Parathyroid adenoma (tissue), 2 donors: ENCODE measurements at regions not wholly inside any gene's neighbourhood (a gene's known extent, or its start where the extent isn't known, plus 50 kb on each side); places are given as distances from the start of the nearest gene placed in this dataset.

Experiments used
- H2AFZ ChIP-seq: fragments of 300-600 bp; sonication (generic); one replicate; pipeline ENCODE4 v1.7.0; 2017; ENCODE audit warnings: antibody characterized with exemption, mild to moderate bottlenecking
- H3K27ac ChIP-seq: fragments of 300-600 bp; sonication (generic); one replicate; pipeline ENCODE4 v1.7.0; 2017
- H3K27me3 ChIP-seq: fragments of 300-600 bp; sonication (generic); one replicate; pipeline ENCODE4 v1.7.0; 2017; ENCODE audit warnings: low read length; ENCODE audit not compliant: control insufficient read depth, insufficient read depth
- H3K36me3 ChIP-seq: fragments of 300-600 bp; sonication (generic); one replicate; pipeline ENCODE4 v1.7.0; 2017; ENCODE audit warnings: low read length; ENCODE audit not compliant: control insufficient read depth, insufficient read depth
- H3K4me1 ChIP-seq: fragments of 300-600 bp; sonication (generic); one replicate; pipeline ENCODE4 v1.7.0; 2017; ENCODE audit warnings: control low read depth
- H3K4me2 ChIP-seq: fragments of 300-600 bp; sonication (generic); one replicate; pipeline ENCODE4 v1.7.0; 2017; ENCODE audit warnings: low read length
- H3K4me3 ChIP-seq: fragments of 300-600 bp; sonication (generic); one replicate; pipeline ENCODE4 v1.7.0; 2017; ENCODE audit warnings: low read depth, low read length
- H3K79me2 ChIP-seq: fragments of 300-600 bp; sonication (generic); one replicate; pipeline ENCODE4 v1.7.0; 2017; ENCODE audit warnings: control low read depth
- H3K9ac ChIP-seq: fragments of 300-600 bp; sonication (generic); one replicate; pipeline ENCODE4 v1.7.0; 2017; ENCODE audit warnings: mild to moderate bottlenecking
- H3K9me3 ChIP-seq: fragments of 300-600 bp; sonication (generic); one replicate; pipeline ENCODE4 v1.7.0; 2017; ENCODE audit warnings: low read length; ENCODE audit not compliant: control insufficient read depth
- CTCF ChIP-seq: fragments of 300-600 bp; sonication (generic); IDR thresholded peaks from one replicate; pipeline ENCODE4 v1.7.0; 2017; ENCODE audit warnings: antibody characterized with exemption, mild to moderate bottlenecking
- donor health status: primary hyperparathyroidism.

GRCh38 chr18:22683786-22684185 lies 249.3 kb upstream of the RBBP8 start:
- Histone ChIP-seq H3K4me3 (no peak overlapping the region), H3K27me3 (no peaks in the 10 kb centered on the region), H3K9ac (no peak overlapping the region), H2AFZ (no peak overlapping the region), H3K9me3 (no peaks in the 10 kb centered on the region), H3K36me3 (no peaks in the 10 kb centered on the region), H3K4me1 (no peaks in the 10 kb centered on the region), H3K27ac (no peak overlapping the region), H3K79me2 (no peaks in the 10 kb centered on the region), H3K4me2 (no peak overlapping the region)
- TF ChIP-seq CTCF, result no peak

- Histone ChIP-seq H3K27me3 (no peaks in the 10 kb centered on the region), H3K4me3 (no peak overlapping the region), H3K36me3 (no peaks in the 10 kb centered on the region), H3K79me2 (no peaks in the 10 kb centered on the region), H3K27ac (no peak overlapping the region), H2AFZ (no peak overlapping the region), H3K4me1 (no peaks in the 10 kb centered on the region), H3K9me3 (no peaks in the 10 kb centered on the region), H3K9ac (no peak overlapping the region), H3K4me2 (no peak overlapping the region)
- no peak for TF ChIP-seq CTCF
Measured at GRCh38 chr18:22684268-22684667, 248.9 kb upstream of the RBBP8 start.

GRCh38 chr18:22685788-22686187 lies 247.3 kb upstream of the RBBP8 start:
- H3K4me1 ChIP-seq, result no peaks in the 10 kb centered on the region
- H3K79me2 ChIP-seq, result no peaks in the 10 kb centered on the region
- no peaks in the 10 kb centered on the region for H3K36me3 ChIP-seq
- H3K27ac ChIP-seq, result no peak overlapping the region
- no peak overlapping the region for H3K4me2 ChIP-seq
- H2AFZ ChIP-seq, result no peak overlapping the region
- H3K27me3 ChIP-seq, result no peaks in the 10 kb centered on the region
- no peak for TF ChIP-seq CTCF
- no peak overlapping the region for H3K4me3 ChIP-seq
- H3K9ac ChIP-seq, result no peak overlapping the region
- H3K9me3 ChIP-seq, result no peaks in the 10 kb centered on the region

GRCh38 chr18:22687892-22688680 lies 245.0 kb upstream of the RBBP8 start:
- no peaks in the 10 kb centered on the region for H3K36me3 ChIP-seq
- no peaks in the 10 kb centered on the region for H3K4me1 ChIP-seq
- no peaks in the 10 kb centered on the region for H3K79me2 ChIP-seq
- no peak for TF ChIP-seq CTCF
- no peak overlapping the region for H3K27ac ChIP-seq
- H3K4me3 ChIP-seq, result no peak overlapping the region
- H3K27me3 ChIP-seq, result no peaks in the 10 kb centered on the region
- no peak overlapping the region for H3K4me2 ChIP-seq
- H2AFZ ChIP-seq, result no peak overlapping the region
- no peaks in the 10 kb centered on the region for H3K9me3 ChIP-seq
- H3K9ac ChIP-seq, result no peak overlapping the region

GRCh38 chr18:22688877-22689496 lies 244.1 kb upstream of the RBBP8 start:
- no peaks in the 10 kb centered on the region for H3K36me3 ChIP-seq
- no peak overlapping the region for H3K4me3 ChIP-seq
- TF ChIP-seq CTCF, result no peak
- no peak overlapping the region for H3K27ac ChIP-seq
- no peak overlapping the region for H3K4me2 ChIP-seq
- no peaks in the 10 kb centered on the region for H3K27me3 ChIP-seq
- H3K79me2 ChIP-seq, result no peaks in the 10 kb centered on the region
- H3K9me3 ChIP-seq, result no peaks in the 10 kb centered on the region
- H2AFZ ChIP-seq, result no peak overlapping the region
- H3K9ac ChIP-seq, result no peak overlapping the region
- no peaks in the 10 kb centered on the region for H3K4me1 ChIP-seq
